H9 (cell line): ENCODE measurements at regions not wholly inside any gene's neighbourhood (a gene's known extent, or its start where the extent isn't known, plus 50 kb on each side); places are given as distances from the start of the nearest gene placed in this dataset.

Source experiments
- DNase-seq: peaks from one replicate; pipeline ENCODE4 v3.0.0-alpha.2; 2017
- H2AFZ ChIP-seq: one replicate; pipeline ENCODE4 v1.6.1; 2013; ENCODE audit warnings: mild to moderate bottlenecking, low read length, control low read depth, moderate library complexity
- H2AK5ac ChIP-seq: 2 replicates; pipeline ENCODE4 v1.6.1; 2013; ENCODE audit warnings: low read length, control low read depth, mixed read lengths; ENCODE audit not compliant: insufficient read length
- H2BK120ac ChIP-seq: one replicate; pipeline ENCODE4 v1.6.1; 2013; ENCODE audit warnings: low read depth, mild to moderate bottlenecking, low read length, control low read depth, inconsistent platforms; ENCODE audit not compliant: poor library complexity, severe bottlenecking
- H2BK12ac ChIP-seq: 2 replicates; pipeline ENCODE4 v1.6.1; 2013; ENCODE audit warnings: low read length, control low read depth, mixed read lengths, low read depth; ENCODE audit not compliant: insufficient read length
- H2BK15ac ChIP-seq: 2 replicates; pipeline ENCODE4 v1.6.1; 2013; ENCODE audit warnings: low read depth, low read length, control low read depth
- H2BK20ac ChIP-seq: one replicate; pipeline ENCODE4 v1.6.1; 2013; ENCODE audit warnings: low read depth, mild to moderate bottlenecking, low read length, control low read depth, inconsistent platforms; ENCODE audit not compliant: poor library complexity, severe bottlenecking
- H2BK5ac ChIP-seq: 2 replicates; pipeline ENCODE4 v1.6.1; 2013; ENCODE audit warnings: low read length, control low read depth, mixed read lengths; ENCODE audit not compliant: insufficient read length
- H3K14ac ChIP-seq: 2 replicates; pipeline ENCODE4 v1.6.1; 2013; ENCODE audit warnings: low read length, control low read depth; ENCODE audit not compliant: insufficient read depth
- H3K18ac ChIP-seq: 2 replicates; pipeline ENCODE4 v1.6.1; 2013; ENCODE audit warnings: low read depth, mild to moderate bottlenecking, mixed read lengths, low read length, control low read depth; ENCODE audit not compliant: insufficient read length
- H3K23ac ChIP-seq: 2 replicates; pipeline ENCODE4 v1.6.1; 2013; ENCODE audit warnings: low read length, control low read depth, mixed read lengths, low read depth; ENCODE audit not compliant: insufficient read length
- H3K23me2 ChIP-seq: 2 replicates; pipeline ENCODE4 v1.6.1; 2013; ENCODE audit warnings: low read depth, mild to moderate bottlenecking, mixed read lengths, low read length, control low read depth; ENCODE audit not compliant: insufficient read length, poor library complexity, severe bottlenecking
- H3K27ac ChIP-seq: 2 replicates; pipeline ENCODE4 v1.5.1; 2013; ENCODE audit warnings: low read length, control low read depth, mixed read lengths, low read depth; ENCODE audit not compliant: insufficient read length
- H3K27me3 ChIP-seq: 2 replicates; pipeline ENCODE4 v1.6.1; 2013; ENCODE audit warnings: low read length, control low read depth, inconsistent platforms; ENCODE audit not compliant: insufficient read depth
- H3K4ac ChIP-seq: 2 replicates; pipeline ENCODE4 v1.6.1; 2013; ENCODE audit warnings: low read depth, mild to moderate bottlenecking, control low read depth, inconsistent platforms, low read length, moderate library complexity
- H3K4me1 ChIP-seq: 2 replicates; pipeline ENCODE4 v1.6.1; 2013; ENCODE audit warnings: low read length, control low read depth, inconsistent platforms; ENCODE audit not compliant: insufficient read depth
- H3K4me2 ChIP-seq: 2 replicates; pipeline ENCODE4 v1.6.1; 2013; ENCODE audit warnings: low read length, control low read depth, mixed read lengths; ENCODE audit not compliant: insufficient read length, insufficient read depth
- H3K56ac ChIP-seq: 2 replicates; pipeline ENCODE4 v1.6.1; 2013; ENCODE audit warnings: low read depth, mild to moderate bottlenecking, mixed read lengths, low read length, control low read depth; ENCODE audit not compliant: insufficient read length
- H3K79me1 ChIP-seq: 2 replicates; pipeline ENCODE4 v1.6.1; 2013; ENCODE audit warnings: low read depth, mild to moderate bottlenecking, moderate library complexity, low read length, control low read depth, inconsistent platforms; ENCODE audit not compliant: insufficient read depth, poor library complexity, severe bottlenecking
- H3K79me2 ChIP-seq: 2 replicates; pipeline ENCODE4 v1.6.1; 2013; ENCODE audit warnings: low read length, control low read depth, inconsistent platforms; ENCODE audit not compliant: insufficient read depth
- H3K9ac ChIP-seq: 2 replicates; pipeline ENCODE4 v1.6.1; 2013; ENCODE audit warnings: low read length, control low read depth, mixed read lengths; ENCODE audit not compliant: insufficient read length; ENCODE audit errors: extremely low read depth
- H3K9me3 ChIP-seq: one replicate; pipeline ENCODE4 v1.6.1; 2013; ENCODE audit warnings: low read depth, low read length, inconsistent platforms; ENCODE audit not compliant: control insufficient read depth
- H3T11ph ChIP-seq: one replicate; pipeline ENCODE4 v1.6.1; 2013; ENCODE audit warnings: mild to moderate bottlenecking, low read length, control low read depth, inconsistent platforms
- H4K20me1 ChIP-seq: one replicate; pipeline ENCODE4 v1.6.1; 2013; ENCODE audit not compliant: control insufficient read depth, insufficient read length, insufficient read depth
- H4K5ac ChIP-seq: 2 replicates; pipeline ENCODE4 v1.6.1; 2013; ENCODE audit warnings: low read depth, mild to moderate bottlenecking, mixed read lengths, low read length, control low read depth; ENCODE audit not compliant: insufficient read length
- H4K8ac ChIP-seq: replicated peaks from 2 replicates; pipeline ENCODE4 v1.6.1; 2013; ENCODE audit warnings: low read length, control low read depth, mixed read lengths, low read depth; ENCODE audit not compliant: insufficient read length
- H4K91ac ChIP-seq: 2 replicates; pipeline ENCODE4 v1.6.1; 2013; ENCODE audit warnings: low read depth, mild to moderate bottlenecking, moderate library complexity, mixed read lengths, low read length, control low read depth; ENCODE audit not compliant: insufficient read length
- H3K27ac Mint-ChIP-seq, 3 experiments: 2 replicates in 2 of 3; 3 replicates in 1 of 3; pipeline ENCODE4 v1.8.0; 2020 to 2021; ENCODE audit warnings: mixed read lengths in 3 of 3, mild to moderate bottlenecking in 1 of 3, moderate library complexity in 1 of 3
- H3K27me3 Mint-ChIP-seq: 2 replicates; pipeline ENCODE4 v1.8.0; 2021; ENCODE audit warnings: low read depth, mild to moderate bottlenecking, moderate library complexity, mixed read lengths
- H3K36me3 Mint-ChIP-seq, 3 experiments: 2 replicates in 2 of 3; 3 replicates in 1 of 3; pipeline ENCODE4 v1.8.0; 2020 to 2021; ENCODE audit warnings: low read depth in 3 of 3, mixed read lengths in 3 of 3; ENCODE audit not compliant: insufficient read depth in 1 of 3
- H3K4me1 Mint-ChIP-seq, 2 experiments: 2 replicates each; pipeline ENCODE4 v1.8.0; 2020; ENCODE audit warnings: mixed read lengths in 2 of 2
- H3K4me3 Mint-ChIP-seq, 2 experiments: 2 replicates in 1 of 2; 3 replicates in 1 of 2; pipeline ENCODE4 v1.8.0; 2020 to 2021; ENCODE audit warnings: mild to moderate bottlenecking in 2 of 2, mixed read lengths in 2 of 2, moderate library complexity in 1 of 2
- H3K9me3 Mint-ChIP-seq, 2 experiments: 2 replicates in 1 of 2; 3 replicates in 1 of 2; pipeline ENCODE4 v1.8.0; 2020; ENCODE audit warnings: mild to moderate bottlenecking in 2 of 2, mixed read lengths in 2 of 2, moderate library complexity in 1 of 2
- WGBS: extraction: QIAGEN DNeasy Blood & Tissue Kit; methylation state at CpG from one replicate; pipeline ENCODE4 v1.1.7; 2013; ENCODE audit warnings: missing lambda C conversion rate, low lambda C conversion rate, mixed read lengths; ENCODE audit not compliant: insufficient read length; ENCODE audit errors: extremely low coverage; 5-methylcytosine and 5-hydroxymethylcytosine counted together
- TF ChIP-seq, protein P1 (sequence below): fragments of 200-600 bp; sonication (generic); conservative IDR thresholded peaks from 3 replicates; pipeline ENCODE4 v1.8.0; 2021; ENCODE audit warnings: antibody characterized with exemption, mild to moderate bottlenecking

- Mint-ChIP-seq H3K4me3 (no peak overlapping the region), H3K36me3 (peaks cover 6 to 25% (median 10%) of the 10 kb centered on the region in 3 experiments)
- H2BK5ac ChIP-seq: no peak overlapping the region
These were observed 222.4 kb downstream of the IPO8 start for GRCh38 chr12:30473274-30473673.

More at GRCh38 chr12:30473274-30473673, 222.4 kb downstream of the IPO8 start:
- Histone ChIP-seq H3K27me3 (no peaks in the 10 kb centered on the region), H3K23ac (no peak overlapping the region), H2BK15ac (no peak overlapping the region), H2BK120ac (no peak overlapping the region), H4K91ac (no peak overlapping the region), H3K18ac (no peak overlapping the region), H3K4me1 (no peaks in the 10 kb centered on the region), H4K8ac (no peak overlapping the region), H3K79me2 (no peaks in the 10 kb centered on the region), H3K79me1 (no peaks in the 10 kb centered on the region), H2AK5ac (no peak overlapping the region), H4K5ac (no peak overlapping the region), H3K4me2 (no peak overlapping the region), H3K9ac (no peak overlapping the region), H3K9me3 (no peaks in the 10 kb centered on the region), H3K14ac (no peak overlapping the region), H3K23me2 (no peaks in the 10 kb centered on the region), H2AFZ (no peak overlapping the region), H4K20me1 (no peaks in the 10 kb centered on the region), H3K56ac (no peak overlapping the region), H2BK12ac (no peak overlapping the region), H2BK20ac (no peak overlapping the region), H3K27ac (no peak overlapping the region), H3K4ac (no peak overlapping the region), H3T11ph (no peak overlapping the region)
- TF ChIP-seq, protein P1, sequence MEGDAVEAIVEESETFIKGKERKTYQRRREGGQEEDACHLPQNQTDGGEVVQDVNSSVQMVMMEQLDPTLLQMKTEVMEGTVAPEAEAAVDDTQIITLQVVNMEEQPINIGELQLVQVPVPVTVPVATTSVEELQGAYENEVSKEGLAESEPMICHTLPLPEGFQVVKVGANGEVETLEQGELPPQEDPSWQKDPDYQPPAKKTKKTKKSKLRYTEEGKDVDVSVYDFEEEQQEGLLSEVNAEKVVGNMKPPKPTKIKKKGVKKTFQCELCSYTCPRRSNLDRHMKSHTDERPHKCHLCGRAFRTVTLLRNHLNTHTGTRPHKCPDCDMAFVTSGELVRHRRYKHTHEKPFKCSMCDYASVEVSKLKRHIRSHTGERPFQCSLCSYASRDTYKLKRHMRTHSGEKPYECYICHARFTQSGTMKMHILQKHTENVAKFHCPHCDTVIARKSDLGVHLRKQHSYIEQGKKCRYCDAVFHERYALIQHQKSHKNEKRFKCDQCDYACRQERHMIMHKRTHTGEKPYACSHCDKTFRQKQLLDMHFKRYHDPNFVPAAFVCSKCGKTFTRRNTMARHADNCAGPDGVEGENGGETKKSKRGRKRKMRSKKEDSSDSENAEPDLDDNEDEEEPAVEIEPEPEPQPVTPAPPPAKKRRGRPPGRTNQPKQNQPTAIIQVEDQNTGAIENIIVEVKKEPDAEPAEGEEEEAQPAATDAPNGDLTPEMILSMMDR: no peak
- Mint-ChIP-seq H3K27ac (no peak overlapping the region), H3K27me3 (no peaks in the 10 kb centered on the region), H3K4me1 (no peaks in the 10 kb centered on the region), H3K9me3 (peaks cover 26 to 27% of the 10 kb centered on the region in 2 experiments)
- DNase-seq: no peak
- no CpG with 5 or more reads among the region's 2 CpGs for WGBS
